Upper lobe of right lung (tissue), 1 donor: ENCODE measurements at regions not wholly inside any gene's neighbourhood (a gene's known extent, or its start where the extent isn't known, plus 50 kb on each side); places are given as distances from the start of the nearest gene placed in this dataset.

ENCODE experiments used
- ATAC-seq: fragments of 200-7000 bp; cut with Tn5 transposase; one replicate; pipeline ENCODE4 v1.9.1; 2020; ENCODE audit warnings: mild to moderate bottlenecking, moderate library complexity
- DNase-seq: peaks from one replicate; pipeline ENCODE4 v3.0.0-alpha.2; 2020
- H3K27ac ChIP-seq: fragments of 200-600 bp; one replicate; pipeline ENCODE4 v1.8.0; 2022
- H3K27me3 ChIP-seq: fragments of 200-600 bp; one replicate; pipeline ENCODE4 v1.8.0; 2022; ENCODE audit warnings: mild to moderate bottlenecking
- H3K36me3 ChIP-seq: fragments of 200-600 bp; one replicate; pipeline ENCODE4 v1.8.0; 2022
- H3K4me1 ChIP-seq: fragments of 200-600 bp; one replicate; pipeline ENCODE4 v1.8.0; 2022
- H3K4me3 ChIP-seq: fragments of 200-600 bp; one replicate; pipeline ENCODE4 v1.8.0; 2022; ENCODE audit warnings: mild to moderate bottlenecking
- H3K9me3 ChIP-seq: fragments of 200-600 bp; one replicate; pipeline ENCODE4 v1.8.0; 2022
- CTCF ChIP-seq: fragments of 200-600 bp; IDR thresholded peaks from one replicate; pipeline ENCODE4 v1.8.0; 2022; ENCODE audit warnings: antibody characterized with exemption
- intact Hi-C: fragments of 100-400 bp; cut with DNase I; formaldehyde crosslinking; loops from one replicate; pipeline ENCODE4 v1.11.0; 2022
- donor health status: DM: no; HTN: yes; CAD: no; lungs with severe emphysema.

GRCh38 chr4:182969651-182970279 lies 52.6 kb upstream of the DCTD start:
- no peak overlapping the region for H3K27ac ChIP-seq
- no peak for ATAC-seq
- no peaks in the 10 kb centered on the region for H3K27me3 ChIP-seq
- no peak for DNase-seq
- H3K9me3 ChIP-seq: no peaks in the 10 kb centered on the region
- no peak for TF ChIP-seq CTCF
- no peaks in the 10 kb centered on the region for H3K4me1 ChIP-seq
- H3K36me3 ChIP-seq: no peaks in the 10 kb centered on the region
- H3K4me3 ChIP-seq: no peak overlapping the region
- intact Hi-C loops: no loop called here

- no peak for DNase-seq
Observed at GRCh38 chr4:182968917-182969650, 51.9 kb upstream of the DCTD start.

GRCh38 chr4:182967403-182967802 lies 50.2 kb upstream of the DCTD start:
- intact Hi-C loops: no loop called here
- Histone ChIP-seq H3K4me3 (no peak overlapping the region), H3K4me1 (no peaks in the 10 kb centered on the region), H3K27me3 (no peaks in the 10 kb centered on the region), H3K27ac (no peak overlapping the region), H3K36me3 (no peaks in the 10 kb centered on the region), H3K9me3 (no peaks in the 10 kb centered on the region)
- no peak for DNase-seq
- ATAC-seq: no peak
- no peak for TF ChIP-seq CTCF

More at GRCh38 chr4:182968917-182969650, 51.9 kb upstream of the DCTD start:
- no peaks in the 10 kb centered on the region for H3K9me3 ChIP-seq
- no peaks in the 10 kb centered on the region for H3K36me3 ChIP-seq
- no peak overlapping the region for H3K27ac ChIP-seq
- no peak for ATAC-seq
- intact Hi-C loops: no loop called here
- H3K27me3 ChIP-seq: no peaks in the 10 kb centered on the region
- no peak for TF ChIP-seq CTCF
- no peaks in the 10 kb centered on the region for H3K4me1 ChIP-seq
- H3K4me3 ChIP-seq: no peak overlapping the region
